Gastrocnemius medialis (tissue), 4 donors: ENCODE measurements at regions not wholly inside any gene's neighbourhood (a gene's known extent, or its start where the extent isn't known, plus 50 kb on each side); places are given as distances from the start of the nearest gene placed in this dataset.

ENCODE experiments used
- CTCF ChIP-seq, 5 experiments: fragments of 450-650 bp in 3 of 5; fragments of 200-600 bp in 2 of 5; sonication (generic) in 2 of 5; IDR thresholded peaks in 4 of 5; conservative IDR thresholded peaks in 1 of 5; 1 replicate in 4 of 5; 2 replicates in 1 of 5; pipeline ENCODE4 v1.5.1; 2016 to 2019; ENCODE audit warnings: antibody characterized with exemption in 5 of 5, mild to moderate bottlenecking in 3 of 5, moderate library complexity in 3 of 5
- POLR2A ChIP-seq, 2 donors: fragments of 450-650 bp; IDR thresholded peaks; one replicate each; pipeline ENCODE4 v1.6.1; 2017; ENCODE audit warnings: antibody characterized with exemption in 2 of 2, mild to moderate bottlenecking in 2 of 2, moderate library complexity in 2 of 2

- TF ChIP-seq CTCF (IDR thresholded peaks at IDR 0.05 in 4 of 5, conservative IDR thresholded peaks at IDR 0.05 in 1 of 5) (no peak), POLR2A (IDR thresholded peaks at IDR 0.05) (no peak)
These were observed 275.1 kb downstream of the CYRIA start for GRCh38 chr2:16390561-16390960.
